GM12873 (cell line): ENCODE measurements at regions not wholly inside any gene's neighbourhood (a gene's known extent, or its start where the extent isn't known, plus 50 kb on each side); places are given as distances from the start of the nearest gene placed in this dataset.

Experiments used
- TF ChIP-seq, protein P1 (sequence below): IDR thresholded peaks from 2 replicates; pipeline ENCODE4 v1.5.1; 2012; ENCODE audit warnings: low read depth, mild to moderate bottlenecking, moderate library complexity, low read length, control low read depth; ENCODE audit not compliant: insufficient read depth; ENCODE audit errors: missing control alignments

DNA sequence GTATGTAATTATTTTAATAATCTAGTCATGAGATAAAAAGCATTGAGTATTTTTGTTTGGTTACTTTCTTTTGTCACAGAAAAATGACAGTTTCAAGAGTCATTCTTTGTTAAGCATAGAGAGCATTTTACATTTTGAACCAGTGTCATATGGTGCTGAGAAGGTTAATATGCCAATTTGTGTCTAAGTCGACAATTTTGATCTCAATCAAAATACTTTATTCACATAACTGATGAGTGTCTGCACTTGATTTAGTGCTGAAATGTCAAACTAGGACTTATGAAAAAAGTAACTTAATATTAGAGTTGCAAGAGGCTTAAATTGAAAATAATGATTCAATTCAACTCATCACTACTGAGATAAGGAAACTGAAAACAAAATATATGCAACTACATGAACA lies 1804.6 kb upstream of the ACO1 start:
- TF ChIP-seq, protein P1, sequence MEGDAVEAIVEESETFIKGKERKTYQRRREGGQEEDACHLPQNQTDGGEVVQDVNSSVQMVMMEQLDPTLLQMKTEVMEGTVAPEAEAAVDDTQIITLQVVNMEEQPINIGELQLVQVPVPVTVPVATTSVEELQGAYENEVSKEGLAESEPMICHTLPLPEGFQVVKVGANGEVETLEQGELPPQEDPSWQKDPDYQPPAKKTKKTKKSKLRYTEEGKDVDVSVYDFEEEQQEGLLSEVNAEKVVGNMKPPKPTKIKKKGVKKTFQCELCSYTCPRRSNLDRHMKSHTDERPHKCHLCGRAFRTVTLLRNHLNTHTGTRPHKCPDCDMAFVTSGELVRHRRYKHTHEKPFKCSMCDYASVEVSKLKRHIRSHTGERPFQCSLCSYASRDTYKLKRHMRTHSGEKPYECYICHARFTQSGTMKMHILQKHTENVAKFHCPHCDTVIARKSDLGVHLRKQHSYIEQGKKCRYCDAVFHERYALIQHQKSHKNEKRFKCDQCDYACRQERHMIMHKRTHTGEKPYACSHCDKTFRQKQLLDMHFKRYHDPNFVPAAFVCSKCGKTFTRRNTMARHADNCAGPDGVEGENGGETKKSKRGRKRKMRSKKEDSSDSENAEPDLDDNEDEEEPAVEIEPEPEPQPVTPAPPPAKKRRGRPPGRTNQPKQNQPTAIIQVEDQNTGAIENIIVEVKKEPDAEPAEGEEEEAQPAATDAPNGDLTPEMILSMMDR = no peak

DNA sequence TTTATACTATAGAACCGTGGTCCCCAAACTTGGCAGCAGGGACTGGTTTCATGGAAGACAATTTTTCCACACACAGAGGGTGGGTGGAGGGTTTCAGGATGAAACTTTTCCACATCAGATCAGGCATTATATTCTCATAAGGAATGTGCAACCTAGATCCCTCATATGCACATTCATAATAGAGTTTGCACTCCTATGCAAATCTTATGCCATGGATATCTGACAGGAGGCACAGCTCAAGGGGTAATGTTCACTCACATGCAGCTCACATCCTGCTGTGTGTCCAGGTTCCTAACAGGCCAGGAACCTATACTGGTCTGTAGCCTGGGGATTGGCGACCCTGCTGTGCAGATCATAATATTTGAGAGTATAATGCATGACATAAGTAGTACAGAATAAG lies 1802.2 kb upstream of the ACO1 start:
- TF ChIP-seq, protein P1 = no peak

DNA sequence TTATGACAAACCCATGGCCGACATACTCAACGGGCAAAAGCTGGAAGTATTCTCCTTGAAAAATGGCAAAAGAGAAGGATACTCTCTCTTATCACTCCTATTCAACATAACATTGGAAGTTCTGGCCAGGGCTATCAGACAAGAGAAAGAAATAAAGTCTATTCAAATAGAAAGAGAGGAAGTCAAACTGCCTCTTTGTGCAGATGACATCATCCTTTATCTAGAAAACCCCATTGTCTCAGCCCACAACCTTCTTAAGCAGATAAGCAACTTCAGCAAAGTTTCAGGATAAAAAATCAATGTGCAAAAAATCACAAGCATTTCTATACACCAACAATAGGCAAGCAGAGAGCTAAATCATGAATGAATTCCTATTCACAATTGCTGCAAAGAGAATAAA lies 1799.9 kb upstream of the ACO1 start:
- TF ChIP-seq, protein P1 = no peak

DNA sequence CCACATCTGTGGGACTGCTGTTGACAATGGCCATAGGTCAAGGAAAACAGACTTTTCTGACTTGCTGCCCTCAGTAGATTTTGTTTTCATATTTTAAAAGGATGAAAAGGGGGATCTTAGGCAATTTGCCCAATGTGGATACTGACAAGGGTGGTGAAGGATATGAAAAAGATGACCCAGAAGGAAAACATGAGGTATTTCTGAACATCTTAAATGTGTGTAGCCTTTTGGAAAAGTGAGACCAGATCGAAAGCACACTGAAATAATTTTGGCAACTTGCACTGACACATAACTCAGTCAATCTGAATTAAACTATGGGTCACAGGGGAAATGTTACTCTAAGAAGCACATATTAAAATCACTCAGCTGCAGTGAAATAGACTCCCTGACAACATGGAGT lies 1793.0 kb upstream of the ACO1 start:
- TF ChIP-seq, protein P1 = no peak

DNA sequence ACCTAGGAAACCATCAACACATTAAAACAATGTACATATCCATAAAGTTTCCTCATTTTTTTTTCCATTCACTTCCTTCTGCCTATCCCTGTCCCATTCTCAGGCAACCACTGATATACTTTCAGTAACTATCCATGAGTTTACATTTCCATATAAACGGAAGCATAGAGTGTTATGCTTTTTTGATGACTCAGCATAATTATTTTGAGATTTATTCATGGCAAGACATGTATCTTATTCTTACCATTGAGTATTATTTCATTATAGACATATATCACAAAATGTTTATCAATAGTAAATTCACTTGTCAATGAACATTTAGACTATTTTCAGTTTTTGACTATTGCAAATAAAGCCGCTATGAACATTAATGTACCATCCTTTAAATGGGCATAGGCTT lies 1786.8 kb upstream of the ACO1 start:
- TF ChIP-seq, protein P1 = no peak

DNA sequence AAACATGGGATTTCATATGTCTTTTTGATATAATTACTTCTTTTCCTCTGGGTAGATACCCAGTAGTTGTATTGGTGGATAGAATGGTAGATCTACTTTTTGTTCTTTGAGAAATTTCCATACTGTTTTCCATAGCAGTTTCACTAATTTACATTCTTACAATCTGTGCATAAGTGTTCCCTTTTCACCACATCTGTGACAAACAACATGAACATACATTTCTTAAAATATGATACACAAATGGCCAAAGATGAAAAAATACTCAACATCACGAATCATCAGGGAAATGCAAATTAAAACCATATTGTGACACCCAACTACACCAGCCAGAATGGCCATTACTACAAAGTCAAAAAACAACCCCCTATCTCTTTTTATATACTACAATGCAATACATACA lies 1778.5 kb upstream of the ACO1 start:
- TF ChIP-seq, protein P1 = no peak

DNA sequence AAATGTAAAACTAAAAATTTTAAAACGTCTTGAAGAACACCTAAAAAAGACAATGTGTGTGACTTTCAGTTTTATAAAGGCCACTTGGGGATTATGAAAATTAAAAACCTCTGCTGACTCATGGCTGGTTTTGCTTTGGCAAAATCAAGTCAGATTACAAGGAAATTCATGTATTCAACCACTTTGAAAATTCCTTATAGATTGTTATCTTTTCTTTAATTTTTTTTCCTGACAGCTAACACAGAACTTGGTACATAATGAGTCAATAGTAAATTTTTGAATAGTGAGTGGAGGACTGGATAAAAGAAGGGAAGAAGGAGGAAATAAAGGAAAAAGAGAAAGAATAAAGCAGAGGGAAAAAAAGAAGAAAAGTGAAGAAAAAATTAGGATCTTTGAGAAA lies 1774.7 kb upstream of the ACO1 start:
- TF ChIP-seq, protein P1 = no peak
